SK-N-SH (cell line): ENCODE measurements at regions not wholly inside any gene's neighbourhood (a gene's known extent, or its start where the extent isn't known, plus 50 kb on each side); places are given as distances from the start of the nearest gene placed in this dataset.

Experiments
- CHD2 ChIP-seq: fragments of 150-350 bp; IDR thresholded peaks from 2 replicates; pipeline ENCODE4 v1.6.1; 2018; ENCODE audit warnings: low read length; ENCODE audit not compliant: partially characterized antibody
- EP300 ChIP-seq, 2 experiments: IDR thresholded peaks; 2 replicates each; pipeline versions ENCODE4 v1.4.0 to v1.6.1; 2012; ENCODE audit warnings: borderline replicate concordance in 1 of 2, low read depth in 1 of 2, low read length in 1 of 2
- FOXJ3 ChIP-seq: sonication (generic); formaldehyde crosslinking; IDR thresholded peaks from 2 replicates; pipeline ENCODE4 v1.5.1; 2020; ENCODE audit warnings: mild to moderate bottlenecking, missing genetic modification reagents
- POLR2AphosphoS5 ChIP-seq: IDR thresholded peaks from 2 replicates; pipeline ENCODE4 v1.6.1; 2012; ENCODE audit warnings: low read depth, low read length
- REST ChIP-seq: IDR thresholded peaks from 2 replicates; pipeline ENCODE4 v1.6.1; 2012; ENCODE audit warnings: mild to moderate bottlenecking, low read depth, low read length, moderate library complexity
- SMC3 ChIP-seq: IDR thresholded peaks from 2 replicates; pipeline ENCODE4 v1.6.1; 2012; ENCODE audit warnings: low read depth, low read length, improper control_type of control experiment
- TEAD4 ChIP-seq: IDR thresholded peaks from 2 replicates; pipeline ENCODE4 v1.4.0; 2012; ENCODE audit warnings: mild to moderate bottlenecking, borderline replicate concordance; ENCODE audit not compliant: insufficient read depth
- TF ChIP-seq, protein P1 (sequence below): fragments of 200-600 bp; sonication (generic); IDR thresholded peaks from 2 replicates; pipeline ENCODE4 v1.6.1; 2017; ENCODE audit warnings: antibody characterized with exemption, mild to moderate bottlenecking, moderate library complexity

- TF ChIP-seq POLR2AphosphoS5 (no peak), TEAD4 (no peak), SMC3 (no peak), CHD2 (no peak), FOXJ3 (CRISPR knock-in tag) (no peak), REST (no peak), EP300 (IDR thresholded peaks at IDR 0.05; ENCODE audit: borderline replicate concordance in 1 of 2, low read depth in 1 of 2, low read length in 1 of 2) (no peak)
- TF ChIP-seq, protein P1, sequence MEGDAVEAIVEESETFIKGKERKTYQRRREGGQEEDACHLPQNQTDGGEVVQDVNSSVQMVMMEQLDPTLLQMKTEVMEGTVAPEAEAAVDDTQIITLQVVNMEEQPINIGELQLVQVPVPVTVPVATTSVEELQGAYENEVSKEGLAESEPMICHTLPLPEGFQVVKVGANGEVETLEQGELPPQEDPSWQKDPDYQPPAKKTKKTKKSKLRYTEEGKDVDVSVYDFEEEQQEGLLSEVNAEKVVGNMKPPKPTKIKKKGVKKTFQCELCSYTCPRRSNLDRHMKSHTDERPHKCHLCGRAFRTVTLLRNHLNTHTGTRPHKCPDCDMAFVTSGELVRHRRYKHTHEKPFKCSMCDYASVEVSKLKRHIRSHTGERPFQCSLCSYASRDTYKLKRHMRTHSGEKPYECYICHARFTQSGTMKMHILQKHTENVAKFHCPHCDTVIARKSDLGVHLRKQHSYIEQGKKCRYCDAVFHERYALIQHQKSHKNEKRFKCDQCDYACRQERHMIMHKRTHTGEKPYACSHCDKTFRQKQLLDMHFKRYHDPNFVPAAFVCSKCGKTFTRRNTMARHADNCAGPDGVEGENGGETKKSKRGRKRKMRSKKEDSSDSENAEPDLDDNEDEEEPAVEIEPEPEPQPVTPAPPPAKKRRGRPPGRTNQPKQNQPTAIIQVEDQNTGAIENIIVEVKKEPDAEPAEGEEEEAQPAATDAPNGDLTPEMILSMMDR, result no peak
These were observed 1085.6 kb upstream of the TENM3 start for GRCh38 chr4:181157647-181158046.
